ENCODE measurements at regions not wholly inside any gene's neighbourhood (a gene's known extent, or its start where the extent isn't known, plus 50 kb on each side); places are given as distances from the start of the nearest gene placed in this dataset.

DNA sequence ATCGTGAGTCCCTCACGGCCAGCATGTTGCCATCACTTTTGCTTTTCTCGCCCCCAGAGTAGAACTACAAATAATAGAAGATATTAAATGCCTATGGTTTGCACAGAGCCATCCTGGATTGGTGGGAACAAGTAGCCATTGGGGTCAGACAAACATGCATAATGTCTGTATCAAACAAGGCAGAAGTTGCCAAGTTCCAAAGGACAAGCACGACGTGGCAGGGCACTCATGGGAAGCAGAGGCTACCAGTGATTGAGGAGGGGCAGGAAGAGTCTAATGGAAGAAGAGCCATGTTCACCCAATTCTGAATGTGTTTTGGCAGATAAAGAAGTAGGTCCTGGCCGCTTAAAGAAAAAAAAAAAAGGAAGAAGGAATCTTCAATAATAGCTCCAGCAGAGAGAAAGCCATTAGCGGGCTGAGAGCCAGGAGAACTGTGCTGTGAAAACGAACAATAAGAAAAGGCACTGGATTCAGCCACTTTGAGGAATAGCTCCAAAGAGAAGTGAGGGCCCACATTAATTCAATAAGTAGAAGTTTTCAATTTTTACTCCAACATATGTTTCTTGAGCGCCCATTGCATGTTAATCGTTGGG lies 153.7 kb upstream of the ADCY2 start:
- Mint-ChIP-seq H3K36me3 (ENCODE audit: insufficient read depth in 1 of 3, low read depth in 3 of 3) (no peaks in the 10 kb centered on the region), H3K9me3 (no peaks in the 10 kb centered on the region), H3K4me3 (no peak overlapping the region), H3K27me3 (ENCODE audit: low read depth) (no peaks in the 10 kb centered on the region), H3K27ac (no peak overlapping the region), H3K4me1 (peaks cover 7 to 8% of the 10 kb centered on the region in 2 experiments)
- no peak overlapping the region for H2BK20ac ChIP-seq (ENCODE audit: low read depth, low read length, poor library complexity, severe bottlenecking)
- no peaks in the 10 kb centered on the region for H3K9me3 ChIP-seq (ENCODE audit: control insufficient read depth, low read depth, low read length)
- no peaks in the 10 kb centered on the region for H4K20me1 ChIP-seq (ENCODE audit: control insufficient read depth, insufficient read depth, insufficient read length)
- no peak overlapping the region for H4K8ac ChIP-seq (replicated peaks; ENCODE audit: insufficient read length, low read depth, low read length)
- no peak overlapping the region for H3K18ac ChIP-seq (ENCODE audit: insufficient read length, low read depth, low read length)
- H3K4me2 ChIP-seq (ENCODE audit: insufficient read depth, insufficient read length, low read length) = no peak overlapping the region
- no peak for DNase-seq
- H4K91ac ChIP-seq (ENCODE audit: insufficient read length, low read depth, low read length) = no peak overlapping the region
- no peaks in the 10 kb centered on the region for H3K79me2 ChIP-seq (ENCODE audit: insufficient read depth, low read length)
- H3K23ac ChIP-seq (ENCODE audit: insufficient read length, low read depth, low read length) = no peak overlapping the region
- H2BK120ac ChIP-seq (ENCODE audit: low read depth, low read length, poor library complexity, severe bottlenecking) = no peak overlapping the region
- no peak overlapping the region for H2BK15ac ChIP-seq (ENCODE audit: low read depth, low read length)
- H3K9ac ChIP-seq (ENCODE audit: extremely low read depth, insufficient read length, low read length) = no peak overlapping the region
- no peaks in the 10 kb centered on the region; the same call in 1 of the 2 replicates for H3K4me1 ChIP-seq (ENCODE audit: insufficient read depth, low read length)
- no peak overlapping the region for H3K56ac ChIP-seq (ENCODE audit: insufficient read length, low read depth, low read length)
- H2BK5ac ChIP-seq (ENCODE audit: insufficient read length, low read length) = no peak overlapping the region
- H2BK12ac ChIP-seq (ENCODE audit: insufficient read length, low read depth, low read length) = no peak overlapping the region
- H3K27ac ChIP-seq (ENCODE audit: insufficient read length, low read depth, low read length) = no peak overlapping the region
- H2AFZ ChIP-seq (ENCODE audit: low read length) = no peak overlapping the region
- no peak overlapping the region for H4K5ac ChIP-seq (ENCODE audit: insufficient read length, low read depth, low read length)
- no peaks in the 10 kb centered on the region for H3K23me2 ChIP-seq (ENCODE audit: insufficient read length, low read depth, low read length, poor library complexity, severe bottlenecking)
- H3K79me1 ChIP-seq (ENCODE audit: insufficient read depth, low read depth, low read length, poor library complexity, severe bottlenecking) = no peaks in the 10 kb centered on the region
- WGBS (ENCODE audit: extremely low coverage, insufficient read length, low lambda C conversion rate) = no CpG with 5 or more reads among the region's 10 CpGs
- TF ChIP-seq, protein P1, sequence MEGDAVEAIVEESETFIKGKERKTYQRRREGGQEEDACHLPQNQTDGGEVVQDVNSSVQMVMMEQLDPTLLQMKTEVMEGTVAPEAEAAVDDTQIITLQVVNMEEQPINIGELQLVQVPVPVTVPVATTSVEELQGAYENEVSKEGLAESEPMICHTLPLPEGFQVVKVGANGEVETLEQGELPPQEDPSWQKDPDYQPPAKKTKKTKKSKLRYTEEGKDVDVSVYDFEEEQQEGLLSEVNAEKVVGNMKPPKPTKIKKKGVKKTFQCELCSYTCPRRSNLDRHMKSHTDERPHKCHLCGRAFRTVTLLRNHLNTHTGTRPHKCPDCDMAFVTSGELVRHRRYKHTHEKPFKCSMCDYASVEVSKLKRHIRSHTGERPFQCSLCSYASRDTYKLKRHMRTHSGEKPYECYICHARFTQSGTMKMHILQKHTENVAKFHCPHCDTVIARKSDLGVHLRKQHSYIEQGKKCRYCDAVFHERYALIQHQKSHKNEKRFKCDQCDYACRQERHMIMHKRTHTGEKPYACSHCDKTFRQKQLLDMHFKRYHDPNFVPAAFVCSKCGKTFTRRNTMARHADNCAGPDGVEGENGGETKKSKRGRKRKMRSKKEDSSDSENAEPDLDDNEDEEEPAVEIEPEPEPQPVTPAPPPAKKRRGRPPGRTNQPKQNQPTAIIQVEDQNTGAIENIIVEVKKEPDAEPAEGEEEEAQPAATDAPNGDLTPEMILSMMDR (conservative IDR thresholded peaks at IDR 0.05) = no peak
- 0 out of 2 replicates have a peak, but pooled peaks cover 4% of the 10 kb centered on the region for H3K27me3 ChIP-seq (ENCODE audit: insufficient read depth, low read length)
- H3K4ac ChIP-seq (ENCODE audit: low read depth, low read length) = no peak overlapping the region
- H3T11ph ChIP-seq (ENCODE audit: low read length) = no peak overlapping the region
- H3K14ac ChIP-seq (ENCODE audit: insufficient read depth, low read length) = no peak overlapping the region
- no peak overlapping the region for H2AK5ac ChIP-seq (ENCODE audit: insufficient read length, low read length)

Data from H9 (cell line).